Transverse colon (tissue), 4 donors: ENCODE measurements at regions not wholly inside any gene's neighbourhood (a gene's known extent, or its start where the extent isn't known, plus 50 kb on each side); places are given as distances from the start of the nearest gene placed in this dataset.

Experiments used
- EP300 ChIP-seq: sonication (generic); formaldehyde crosslinking; IDR thresholded peaks from one replicate; pipeline ENCODE4 v1.6.1; 2017; ENCODE audit warnings: antibody characterized with exemption, low read depth
- POLR2A ChIP-seq: fragments of 450-650 bp; IDR thresholded peaks from one replicate; pipeline ENCODE4 v1.6.1; 2016; ENCODE audit warnings: antibody characterized with exemption, mild to moderate bottlenecking, moderate library complexity
- POLR2AphosphoS5 ChIP-seq, 3 donors: sonication (generic); formaldehyde crosslinking; IDR thresholded peaks; one replicate each; pipeline ENCODE4 v1.6.1; 2016; ENCODE audit warnings: antibody characterized with exemption in 3 of 3
- TF ChIP-seq, protein P1 (sequence below), 5 experiments: fragments of 200-600 bp in 3 of 5; fragments of 450-650 bp in 2 of 5; sonication (generic) in 3 of 5; IDR thresholded peaks; 1 replicate in 2 of 5; 2 replicates in 3 of 5; pipeline ENCODE4 v1.5.1; 2016 to 2017; ENCODE audit warnings: antibody characterized with exemption in 5 of 5, inconsistent platforms in 3 of 5, mild to moderate bottlenecking in 2 of 5, moderate library complexity in 1 of 5

DNA sequence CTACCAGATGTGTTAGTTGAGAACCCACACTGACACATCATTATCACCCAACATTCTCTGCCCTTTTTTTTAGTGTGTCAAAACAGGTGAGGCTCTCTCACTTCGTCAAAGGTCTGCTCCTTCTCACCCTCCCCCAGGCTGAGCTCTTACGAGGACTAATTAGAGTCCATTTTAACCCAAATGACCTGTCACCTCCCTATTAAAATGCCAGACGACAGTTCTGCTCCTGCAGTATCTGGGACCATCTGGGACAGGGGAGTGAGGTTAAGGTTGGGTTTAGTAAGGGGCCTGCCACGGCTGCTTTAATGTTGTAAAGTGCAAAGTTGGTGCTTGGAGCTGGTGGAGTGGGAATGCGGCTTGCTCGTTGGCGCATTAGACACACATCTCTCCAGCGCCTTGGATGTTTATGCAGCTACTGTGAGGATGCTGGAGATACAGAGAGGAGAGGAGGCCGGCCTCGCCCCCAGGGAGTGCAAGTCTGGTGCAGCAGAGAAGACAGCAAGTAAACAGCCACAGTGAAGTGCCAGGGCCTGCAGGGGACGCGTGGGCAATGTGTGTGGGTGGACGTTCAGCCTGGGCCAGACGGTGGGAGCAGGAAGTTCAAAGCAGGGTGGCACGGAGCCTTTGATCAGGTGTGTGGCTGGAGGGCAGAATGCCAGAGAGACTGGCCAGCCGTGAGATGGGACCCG is 96.2 kb downstream of the C9orf50 start:
- TF ChIP-seq, protein P1, sequence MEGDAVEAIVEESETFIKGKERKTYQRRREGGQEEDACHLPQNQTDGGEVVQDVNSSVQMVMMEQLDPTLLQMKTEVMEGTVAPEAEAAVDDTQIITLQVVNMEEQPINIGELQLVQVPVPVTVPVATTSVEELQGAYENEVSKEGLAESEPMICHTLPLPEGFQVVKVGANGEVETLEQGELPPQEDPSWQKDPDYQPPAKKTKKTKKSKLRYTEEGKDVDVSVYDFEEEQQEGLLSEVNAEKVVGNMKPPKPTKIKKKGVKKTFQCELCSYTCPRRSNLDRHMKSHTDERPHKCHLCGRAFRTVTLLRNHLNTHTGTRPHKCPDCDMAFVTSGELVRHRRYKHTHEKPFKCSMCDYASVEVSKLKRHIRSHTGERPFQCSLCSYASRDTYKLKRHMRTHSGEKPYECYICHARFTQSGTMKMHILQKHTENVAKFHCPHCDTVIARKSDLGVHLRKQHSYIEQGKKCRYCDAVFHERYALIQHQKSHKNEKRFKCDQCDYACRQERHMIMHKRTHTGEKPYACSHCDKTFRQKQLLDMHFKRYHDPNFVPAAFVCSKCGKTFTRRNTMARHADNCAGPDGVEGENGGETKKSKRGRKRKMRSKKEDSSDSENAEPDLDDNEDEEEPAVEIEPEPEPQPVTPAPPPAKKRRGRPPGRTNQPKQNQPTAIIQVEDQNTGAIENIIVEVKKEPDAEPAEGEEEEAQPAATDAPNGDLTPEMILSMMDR (IDR thresholded peaks at IDR 0.05), result no peak
- TF ChIP-seq POLR2A, result no peak
- TF ChIP-seq POLR2AphosphoS5 (IDR thresholded peaks at IDR 0.05), result no peak
- no peak for TF ChIP-seq EP300
